ENCODE measurements at regions not wholly inside any gene's neighbourhood (a gene's known extent, or its start where the extent isn't known, plus 50 kb on each side); places are given as distances from the start of the nearest gene placed in this dataset.

DNA sequence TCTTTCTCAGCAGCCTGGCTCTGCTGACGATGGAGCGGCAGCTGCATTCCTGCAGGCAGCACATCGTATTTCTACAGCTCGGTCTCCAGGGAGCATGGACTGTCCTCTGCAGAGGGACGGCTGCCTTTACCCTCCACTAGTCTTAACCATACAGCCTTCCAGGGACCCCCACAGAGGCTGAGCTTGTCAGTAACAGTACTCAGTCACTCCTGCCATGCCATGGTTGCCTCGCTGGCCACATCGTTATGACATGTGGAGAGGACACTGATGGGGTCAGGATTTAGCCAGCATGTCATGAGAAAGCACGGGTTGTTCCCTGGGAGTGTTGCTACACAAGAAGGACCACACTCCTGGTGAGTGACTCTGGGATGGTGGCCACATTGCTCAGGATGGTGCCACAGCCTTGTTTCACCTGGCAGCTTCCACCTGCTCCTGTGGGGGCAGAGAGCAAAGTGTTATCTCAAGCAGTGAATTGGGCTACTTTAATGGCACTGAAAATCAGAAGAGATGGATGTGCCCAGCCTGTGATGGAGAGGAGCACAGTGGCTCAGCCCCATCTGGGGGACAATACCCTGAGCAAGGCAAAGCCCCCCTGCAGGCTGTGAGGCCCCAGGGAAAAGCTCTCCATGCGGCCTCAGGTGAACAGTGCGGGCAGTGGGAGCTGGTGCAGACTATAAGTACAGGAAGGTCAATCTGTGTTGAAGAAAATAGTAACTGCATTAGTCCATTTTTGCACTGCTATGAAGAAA is 443.9 kb downstream of the TCERG1L start:
- H3K4me1 Mint-ChIP-seq (ENCODE audit: low read depth, unreplicated experiment): no peaks in the 10 kb centered on the region
- no peaks in the 10 kb centered on the region for H3K27me3 Mint-ChIP-seq (ENCODE audit: unreplicated experiment)
- H3K27ac Mint-ChIP-seq (ENCODE audit: unreplicated experiment): no peak overlapping the region
- H3K36me3 Mint-ChIP-seq (ENCODE audit: insufficient read depth, unreplicated experiment): no peaks in the 10 kb centered on the region
- CTCF ChIA-PET: no interaction called here
- DNase-seq: no peak
- BruUV-seq (replicated peaks): no TSS peak
- H3K9me3 Mint-ChIP-seq (ENCODE audit: low read depth, unreplicated experiment): peaks cover 15% of the 10 kb centered on the region
- TF ChIP-seq, protein P1, sequence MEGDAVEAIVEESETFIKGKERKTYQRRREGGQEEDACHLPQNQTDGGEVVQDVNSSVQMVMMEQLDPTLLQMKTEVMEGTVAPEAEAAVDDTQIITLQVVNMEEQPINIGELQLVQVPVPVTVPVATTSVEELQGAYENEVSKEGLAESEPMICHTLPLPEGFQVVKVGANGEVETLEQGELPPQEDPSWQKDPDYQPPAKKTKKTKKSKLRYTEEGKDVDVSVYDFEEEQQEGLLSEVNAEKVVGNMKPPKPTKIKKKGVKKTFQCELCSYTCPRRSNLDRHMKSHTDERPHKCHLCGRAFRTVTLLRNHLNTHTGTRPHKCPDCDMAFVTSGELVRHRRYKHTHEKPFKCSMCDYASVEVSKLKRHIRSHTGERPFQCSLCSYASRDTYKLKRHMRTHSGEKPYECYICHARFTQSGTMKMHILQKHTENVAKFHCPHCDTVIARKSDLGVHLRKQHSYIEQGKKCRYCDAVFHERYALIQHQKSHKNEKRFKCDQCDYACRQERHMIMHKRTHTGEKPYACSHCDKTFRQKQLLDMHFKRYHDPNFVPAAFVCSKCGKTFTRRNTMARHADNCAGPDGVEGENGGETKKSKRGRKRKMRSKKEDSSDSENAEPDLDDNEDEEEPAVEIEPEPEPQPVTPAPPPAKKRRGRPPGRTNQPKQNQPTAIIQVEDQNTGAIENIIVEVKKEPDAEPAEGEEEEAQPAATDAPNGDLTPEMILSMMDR (IDR thresholded peaks at IDR 0.05; ENCODE audit: unreplicated experiment): no peak
- H3K4me3 Mint-ChIP-seq (ENCODE audit: low read depth, unreplicated experiment): no peak overlapping the region
- intact Hi-C loops (cut with micrococcal nuclease; ENCODE audit: unreplicated experiment): no loop called here

DNA sequence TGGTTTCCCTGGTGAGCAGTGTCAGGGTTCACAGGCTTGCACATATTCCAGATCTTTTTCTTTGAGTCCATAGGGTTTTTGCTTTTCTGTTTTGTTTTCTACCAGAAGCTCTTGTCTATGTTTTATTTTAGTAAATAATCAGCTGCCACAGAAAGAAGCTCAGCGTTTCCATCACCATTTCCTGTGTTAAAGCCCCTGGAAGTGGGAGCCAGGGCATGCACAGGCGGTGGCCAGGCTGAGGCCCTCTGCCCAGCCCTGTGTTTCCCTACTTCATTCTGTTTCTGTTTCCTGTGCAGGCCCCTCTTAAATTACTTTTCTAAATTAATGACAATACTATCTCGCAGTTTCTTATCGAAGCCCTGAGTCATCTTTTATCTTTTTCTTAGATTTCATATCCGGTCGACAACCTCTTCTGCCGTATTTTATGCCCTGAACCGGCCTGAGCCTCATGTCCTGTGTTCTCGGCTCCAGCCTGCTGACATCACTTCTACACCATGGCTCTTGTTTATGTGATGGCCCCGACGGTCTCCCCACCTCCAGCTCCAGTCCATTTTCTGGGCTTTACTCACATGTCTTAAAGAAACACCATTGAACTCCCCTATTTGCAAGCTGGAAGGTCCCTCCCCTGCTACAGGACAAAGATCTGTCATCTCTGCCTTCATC is 442.2 kb downstream of the TCERG1L start:
- no TSS peak for BruUV-seq (replicated peaks)
- Mint-ChIP-seq H3K4me3 (ENCODE audit: low read depth, unreplicated experiment) (no peak overlapping the region), H3K27ac (ENCODE audit: unreplicated experiment) (no peak overlapping the region), H3K4me1 (ENCODE audit: low read depth, unreplicated experiment) (no peaks in the 10 kb centered on the region), H3K27me3 (ENCODE audit: unreplicated experiment) (no peaks in the 10 kb centered on the region), H3K9me3 (ENCODE audit: low read depth, unreplicated experiment) (peaks cover 12% of the 10 kb centered on the region), H3K36me3 (ENCODE audit: insufficient read depth, unreplicated experiment) (no peaks in the 10 kb centered on the region)
- DNase-seq: no peak
- TF ChIP-seq, protein P1 (IDR thresholded peaks at IDR 0.05; ENCODE audit: unreplicated experiment): no peak
- CTCF ChIA-PET: no interaction called here
- intact Hi-C loops (cut with micrococcal nuclease; ENCODE audit: unreplicated experiment): no loop called here

DNA sequence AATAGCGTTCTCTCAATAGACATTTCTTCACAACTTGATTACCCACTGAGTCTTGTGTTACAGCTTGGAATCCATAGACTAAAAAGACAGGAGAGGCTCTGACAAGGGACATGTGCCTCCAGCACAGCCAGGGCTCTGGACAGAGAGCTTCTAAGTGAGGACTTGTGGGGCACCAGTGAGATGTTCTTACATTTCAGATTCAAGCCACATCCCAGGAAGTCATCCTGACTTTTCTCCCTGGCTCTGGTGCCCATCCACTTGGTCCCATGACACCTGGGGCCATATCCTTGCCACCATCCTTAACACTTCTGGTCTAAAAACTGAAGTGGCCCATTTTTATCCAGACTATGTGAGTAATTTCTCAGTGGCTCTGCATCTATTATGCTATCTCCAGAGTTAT is 440.1 kb downstream of the TCERG1L start:
- intact Hi-C loops (cut with micrococcal nuclease; ENCODE audit: unreplicated experiment): no loop called here
- Mint-ChIP-seq H3K27ac (ENCODE audit: unreplicated experiment) (no peak overlapping the region), H3K27me3 (ENCODE audit: unreplicated experiment) (no peaks in the 10 kb centered on the region), H3K4me3 (ENCODE audit: low read depth, unreplicated experiment) (no peak overlapping the region), H3K36me3 (ENCODE audit: insufficient read depth, unreplicated experiment) (no peaks in the 10 kb centered on the region), H3K9me3 (ENCODE audit: low read depth, unreplicated experiment) (peaks cover 16% of the 10 kb centered on the region), H3K4me1 (ENCODE audit: low read depth, unreplicated experiment) (no peaks in the 10 kb centered on the region)
- CTCF ChIA-PET: no interaction called here
- TF ChIP-seq, protein P1 (IDR thresholded peaks at IDR 0.05; ENCODE audit: unreplicated experiment): no peak
- BruUV-seq (replicated peaks): no TSS peak
- no peak for DNase-seq

DNA sequence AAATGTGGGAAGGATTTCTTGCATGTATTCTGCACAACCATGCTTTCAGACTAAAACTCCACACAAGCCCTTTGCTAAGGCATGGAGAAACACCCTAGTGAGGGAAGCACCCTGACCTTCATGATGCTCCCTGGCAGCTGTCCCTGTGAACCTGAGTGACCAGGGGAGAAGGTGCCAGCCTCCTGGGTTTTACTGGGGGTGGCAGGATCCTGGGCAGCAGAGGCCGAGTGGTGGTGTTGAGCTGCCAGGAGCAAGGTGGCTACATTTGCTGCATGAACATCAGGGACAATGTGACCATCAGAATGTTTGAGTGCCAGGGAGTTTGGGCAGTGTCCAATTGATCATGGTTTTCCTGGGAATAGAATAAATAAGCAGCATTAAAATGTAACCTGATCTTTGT is 437.9 kb downstream of the TCERG1L start:
- Mint-ChIP-seq H3K4me1 (ENCODE audit: low read depth, unreplicated experiment) (no peaks in the 10 kb centered on the region), H3K9me3 (ENCODE audit: low read depth, unreplicated experiment) (peaks cover 19% of the 10 kb centered on the region), H3K4me3 (ENCODE audit: low read depth, unreplicated experiment) (no peak overlapping the region), H3K36me3 (ENCODE audit: insufficient read depth, unreplicated experiment) (no peaks in the 10 kb centered on the region), H3K27ac (ENCODE audit: unreplicated experiment) (no peak overlapping the region), H3K27me3 (ENCODE audit: unreplicated experiment) (no peaks in the 10 kb centered on the region)
- DNase-seq: no peak
- intact Hi-C loops (cut with micrococcal nuclease; ENCODE audit: unreplicated experiment): no loop called here
- BruUV-seq (replicated peaks): no TSS peak
- TF ChIP-seq, protein P1 (IDR thresholded peaks at IDR 0.05; ENCODE audit: unreplicated experiment): no peak
- CTCF ChIA-PET: no interaction called here
